GM21737 (cell line): ENCODE measurements at regions not wholly inside any gene's neighbourhood (a gene's known extent, or its start where the extent isn't known, plus 50 kb on each side); places are given as distances from the start of the nearest gene placed in this dataset.

ENCODE experiments used
- ATAC-seq: cut with Tn5 transposase; IDR thresholded peaks from one replicate; pipeline ENCODE4 v1.9.1; 2021; ENCODE audit warnings: mild to moderate bottlenecking, moderate library complexity; ENCODE audit not compliant: unreplicated experiment

DNA sequence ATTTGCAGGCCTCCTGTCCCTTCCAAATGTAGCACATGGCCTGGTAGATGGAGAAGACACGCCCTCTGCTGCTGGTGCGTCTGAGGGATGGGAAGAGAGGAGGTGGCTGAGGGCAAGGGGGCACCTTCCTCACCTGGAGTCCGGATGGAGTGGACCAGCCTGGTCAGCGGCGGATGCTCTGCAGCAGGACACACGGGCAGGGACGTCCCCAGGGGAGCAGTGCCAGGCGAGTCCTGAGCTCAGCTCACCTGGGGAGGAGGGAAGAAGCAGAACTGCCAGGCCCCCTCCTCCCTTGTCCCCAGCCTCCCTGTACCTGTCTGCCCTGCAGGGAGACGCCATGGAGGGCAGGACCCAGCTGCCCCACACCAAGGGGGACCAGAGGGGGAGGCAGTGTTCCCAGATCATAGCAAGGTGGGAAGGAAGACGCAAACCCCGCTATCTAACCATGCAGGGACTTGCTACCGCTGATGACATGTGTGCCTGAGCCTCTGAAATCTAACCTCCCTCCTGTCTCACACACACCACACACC lies 1495.9 kb downstream of the BRD1 start:
- no peak for ATAC-seq

DNA sequence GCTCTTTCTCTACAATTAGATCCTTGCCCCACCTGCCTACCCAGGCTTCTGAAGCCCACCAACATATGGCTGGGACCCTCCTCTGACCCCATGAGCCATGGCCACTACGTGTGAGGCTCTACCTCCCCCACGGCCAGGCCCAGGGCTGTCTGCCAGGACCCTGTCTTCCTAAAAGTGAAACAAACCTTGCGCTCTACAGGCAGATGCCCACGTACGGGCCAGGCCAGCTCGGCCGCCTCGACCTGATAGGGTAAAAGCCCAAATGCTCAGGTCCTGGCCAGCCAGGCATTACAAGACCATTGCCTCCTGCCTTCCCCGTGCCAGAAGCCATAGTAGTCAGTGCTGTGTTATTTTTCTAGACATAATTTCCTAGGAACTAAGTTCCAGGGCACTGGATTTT lies 1496.4 kb downstream of the BRD1 start:
- ATAC-seq = no peak

DNA sequence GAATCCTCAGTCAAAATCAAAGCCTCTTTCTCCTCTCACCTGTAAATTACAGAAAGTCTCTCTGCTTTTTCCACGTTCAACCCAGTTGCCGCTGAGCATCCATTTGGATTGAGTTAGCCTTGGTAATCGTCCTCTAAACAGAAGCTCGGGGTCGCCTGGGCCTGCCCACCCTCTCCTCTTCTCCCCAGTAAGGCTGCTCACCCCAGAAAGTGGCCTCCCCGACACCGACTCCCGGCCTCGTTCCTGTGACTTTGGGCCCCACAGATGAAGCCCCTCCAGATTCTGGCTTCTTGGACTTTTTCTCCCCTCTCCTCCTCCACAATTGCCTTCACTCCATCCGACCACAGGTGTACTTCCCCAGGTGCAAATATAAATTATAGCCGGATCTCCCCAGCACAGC lies 1500.0 kb downstream of the BRD1 start:
- no peak for ATAC-seq

GRCh38 chr22:48323746-48324145 lies 1503.9 kb downstream of the BRD1 start:
- ATAC-seq = no peak

GRCh38 chr22:48322907-48323306 lies 1504.8 kb downstream of the BRD1 start:
- no peak for ATAC-seq

DNA sequence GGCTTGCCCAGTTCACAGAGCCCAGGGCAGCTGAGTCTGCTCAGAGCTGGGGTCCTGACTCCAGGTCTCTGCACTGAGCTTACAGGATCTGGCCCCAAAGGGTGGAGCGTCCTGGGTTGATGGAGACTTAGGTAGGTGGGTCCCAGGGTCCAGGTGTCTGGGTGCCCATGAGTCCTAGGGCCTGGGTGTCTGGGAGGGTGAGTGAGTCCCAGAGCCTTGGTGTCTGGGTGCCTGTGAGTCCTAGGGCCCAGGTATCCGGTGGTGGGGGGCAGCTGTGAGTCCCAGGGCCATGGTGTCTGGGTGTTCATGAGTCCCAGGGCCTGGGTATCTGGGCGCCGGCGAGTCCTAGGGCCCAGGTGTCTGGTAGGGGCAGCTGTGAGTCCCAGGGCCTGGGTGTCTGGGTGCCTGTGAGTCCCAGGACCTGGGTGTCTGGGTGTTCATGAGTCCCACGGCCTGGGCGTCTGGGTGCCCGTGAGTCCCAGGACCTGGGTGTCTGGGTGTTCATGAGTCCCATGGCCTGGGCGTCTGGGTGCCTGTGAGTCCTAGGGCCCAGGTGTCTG lies 1505.6 kb downstream of the BRD1 start:
- ATAC-seq = no peak

GRCh38 chr22:48320683-48321451 lies 1506.8 kb downstream of the BRD1 start:
- no peak for ATAC-seq

GRCh38 chr22:48320048-48320682 lies 1507.5 kb downstream of the BRD1 start:
- no peak for ATAC-seq

DNA sequence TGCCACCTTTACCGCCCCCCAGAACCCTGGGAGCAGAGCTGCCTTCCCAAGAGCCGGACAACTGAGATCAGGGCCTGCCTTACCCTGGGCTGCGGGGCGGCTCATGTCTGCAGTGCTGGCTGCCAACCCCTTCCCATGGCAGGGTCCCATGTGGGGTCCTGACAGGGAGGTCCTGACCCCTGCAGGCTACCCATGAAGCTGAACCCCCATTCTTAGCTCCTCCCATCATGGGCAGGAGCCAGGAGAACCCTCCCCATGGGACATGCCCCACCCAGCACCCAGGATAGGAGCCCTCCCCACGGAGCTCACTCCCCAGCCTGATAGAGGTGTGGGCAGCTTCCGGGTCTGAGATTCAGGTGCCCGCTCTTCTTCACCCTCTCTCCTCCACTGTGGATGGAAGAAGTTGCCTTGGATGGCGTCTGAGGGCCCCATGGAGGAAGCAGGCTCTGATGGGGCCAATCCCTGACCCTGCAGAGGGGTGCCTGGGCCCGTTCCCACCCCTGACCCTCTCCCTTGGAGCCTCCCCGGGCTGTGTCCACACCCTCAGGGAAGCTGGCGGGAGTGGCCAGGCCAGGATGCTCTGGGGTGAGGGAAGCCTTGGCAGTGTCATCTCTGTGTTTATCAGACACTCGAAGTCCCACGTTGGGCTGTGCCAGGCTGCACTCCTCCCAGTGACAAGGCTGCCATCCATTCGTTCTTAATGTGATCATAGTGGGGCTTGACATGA lies 1508.2 kb downstream of the BRD1 start:
- no peak for ATAC-seq

- ATAC-seq = no peak
These were observed 1508.9 kb downstream of the BRD1 start for GRCh38 chr22:48318575-48319320.

DNA sequence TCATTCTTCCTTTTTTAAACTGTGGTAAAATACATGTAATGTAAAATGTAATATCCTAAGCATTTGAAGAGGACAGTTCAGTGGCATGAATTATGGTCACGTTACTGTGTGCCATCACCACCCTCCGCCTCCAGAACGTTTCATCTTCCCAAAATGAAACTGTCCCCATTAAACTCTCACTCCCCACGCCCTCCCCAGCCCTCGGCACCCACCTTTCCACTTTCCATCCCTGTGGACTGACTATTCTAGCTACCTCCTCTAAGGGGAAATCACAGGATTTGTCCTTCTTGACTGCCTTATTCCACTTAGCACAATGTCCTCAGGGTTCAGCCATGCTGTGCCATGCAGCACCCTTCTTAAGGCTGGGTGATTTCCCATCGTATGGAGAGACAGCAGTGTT lies 1509.5 kb downstream of the BRD1 start:
- ATAC-seq = no peak

- ATAC-seq = no peak
These were observed 1511.1 kb downstream of the BRD1 start for GRCh38 chr22:48316257-48317250.

DNA sequence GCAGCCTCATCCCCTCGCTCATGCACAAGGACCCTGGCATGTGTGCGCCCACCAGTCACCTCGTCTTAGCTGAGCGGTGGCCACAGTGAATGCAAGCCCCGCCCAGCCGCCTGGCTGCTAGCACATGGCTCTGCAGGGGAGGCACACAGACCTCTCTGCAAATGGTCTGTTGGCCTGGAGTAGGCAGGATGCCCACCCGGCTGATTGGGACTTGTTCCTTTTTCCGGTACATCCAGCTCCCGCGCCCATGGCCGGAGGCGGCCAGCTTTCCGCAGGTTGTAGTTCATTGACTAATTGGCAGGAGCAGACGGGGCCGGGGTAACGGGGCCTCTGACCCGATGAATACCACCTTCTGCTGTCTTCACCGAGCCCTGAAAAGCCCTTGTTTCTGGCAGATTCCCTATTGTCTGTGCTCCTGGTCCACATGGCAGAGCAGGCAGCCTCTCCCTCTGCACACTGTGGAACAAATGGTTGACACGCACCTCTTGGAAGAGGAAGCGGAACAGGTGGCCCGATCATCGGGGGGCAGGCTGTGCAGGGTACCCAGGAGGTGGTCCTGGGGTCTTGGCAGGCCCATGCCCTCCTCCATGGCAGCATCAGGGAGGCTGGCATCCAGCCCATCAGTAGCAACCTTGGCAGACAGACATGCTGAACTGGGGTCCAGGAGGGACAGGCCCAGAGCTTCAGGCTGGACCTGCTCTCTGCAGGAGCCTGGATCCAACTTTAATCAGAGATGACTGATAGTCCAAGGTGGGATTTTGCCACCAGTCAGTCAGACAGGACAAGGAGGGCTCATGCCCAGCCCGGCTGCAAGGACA lies 1512.0 kb downstream of the BRD1 start:
- no peak for ATAC-seq

- ATAC-seq = no peak
These were observed 1513.6 kb downstream of the BRD1 start for GRCh38 chr22:48314073-48314472.

DNA sequence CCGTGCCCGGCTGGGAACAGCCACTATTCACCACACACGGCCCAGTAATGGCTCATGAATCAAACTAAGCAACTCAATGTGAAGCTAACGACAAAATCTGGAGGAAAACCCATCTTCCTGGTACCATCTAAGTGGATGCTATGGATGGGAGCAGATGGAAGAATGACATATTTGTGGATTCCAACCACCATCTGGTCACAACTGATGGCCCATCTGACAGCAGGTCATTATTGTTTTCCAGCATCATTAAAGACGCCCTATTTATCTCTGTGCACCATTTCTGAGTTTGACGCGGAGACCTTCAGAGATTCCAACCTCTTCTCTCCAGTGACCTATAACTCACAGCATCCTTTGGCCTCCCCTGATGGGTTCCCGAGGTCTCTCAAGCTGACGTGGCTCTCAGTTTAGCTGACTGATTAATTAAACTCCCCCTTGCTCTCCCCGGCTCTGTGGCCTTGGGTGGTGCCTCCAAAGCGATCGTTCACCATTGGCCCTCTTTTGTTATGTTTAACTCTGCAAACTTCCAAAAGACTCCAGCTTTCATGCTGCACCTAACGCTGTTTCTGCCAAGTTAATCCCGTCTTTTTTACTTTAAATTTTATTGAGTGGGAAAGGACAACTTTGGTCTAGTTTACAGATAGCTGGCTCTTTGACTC lies 1514.4 kb downstream of the BRD1 start:
- no peak for ATAC-seq

DNA sequence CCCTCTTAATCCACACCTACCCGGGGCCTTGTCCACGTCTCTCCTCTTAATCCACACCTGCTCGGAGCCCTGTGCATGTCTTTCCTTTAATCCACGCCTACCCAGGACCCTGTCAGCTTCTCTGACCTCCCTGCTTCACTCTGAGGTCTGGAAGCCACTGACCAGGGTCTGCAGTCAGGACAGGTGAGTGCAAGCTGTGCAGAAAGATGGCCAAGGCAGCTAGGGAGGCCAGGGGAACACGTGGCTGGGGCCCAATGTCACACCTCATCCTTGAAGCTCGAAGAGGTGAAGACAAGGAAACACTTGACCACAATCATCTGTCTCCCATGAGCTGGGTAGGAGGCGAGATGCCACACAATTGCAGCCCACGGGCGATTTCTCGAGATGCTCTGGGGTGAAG lies 1516.9 kb downstream of the BRD1 start:
- ATAC-seq = no peak

DNA sequence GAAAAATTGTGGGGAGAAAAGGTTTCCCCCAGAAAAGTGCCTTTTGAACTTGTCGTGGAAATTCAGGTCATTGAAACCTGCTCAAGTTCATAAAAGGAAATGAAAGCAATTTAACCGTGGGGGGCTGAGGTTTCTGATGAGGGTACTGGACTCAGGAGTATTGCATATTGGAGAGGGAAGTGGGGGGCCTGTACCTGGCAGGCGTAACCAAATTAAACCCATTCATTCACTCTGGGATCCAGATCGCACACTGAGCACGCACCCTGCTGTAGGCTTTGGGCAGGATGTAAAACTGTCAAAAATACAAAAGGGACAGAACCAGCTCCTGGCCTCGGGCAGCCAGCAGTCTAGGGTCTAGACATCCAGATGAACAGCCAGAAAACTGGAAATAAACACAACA lies 1517.4 kb downstream of the BRD1 start:
- ATAC-seq = no peak

DNA sequence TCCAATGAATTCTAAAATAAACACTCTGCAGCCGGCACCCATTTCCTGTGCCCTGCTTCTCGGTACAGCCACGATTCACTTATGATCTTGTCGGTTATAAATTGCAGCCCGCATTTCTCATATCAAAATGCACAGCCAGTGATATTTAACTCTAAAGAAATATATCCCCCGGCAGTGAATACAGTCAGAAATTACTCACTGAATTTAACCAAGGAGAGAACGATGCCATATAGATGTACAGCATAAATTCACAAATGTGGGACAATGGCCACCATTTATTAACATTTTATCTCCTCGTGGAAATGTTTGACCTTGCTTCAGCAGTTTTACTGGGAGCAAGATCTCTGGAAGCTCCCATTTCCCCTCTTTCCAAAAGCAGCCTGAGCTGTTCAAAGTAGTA lies 1517.8 kb downstream of the BRD1 start:
- ATAC-seq = no peak
